ENCODE measurements at regions not wholly inside any gene's neighbourhood (a gene's known extent, or its start where the extent isn't known, plus 50 kb on each side); places are given as distances from the start of the nearest gene placed in this dataset.

- Histone ChIP-seq H3K4me3 (no peak overlapping the region), H3F3A (replicated peaks; ENCODE audit: low read depth) (no peaks in the 10 kb centered on the region), H3K36me3 (ENCODE audit: insufficient read depth) (no peaks in the 10 kb centered on the region), H3K27me3 (ENCODE audit: insufficient read depth) (no peaks in the 10 kb centered on the region), H3K4me2 (no peak overlapping the region), H4K20me1 (replicated peaks; ENCODE audit: insufficient read depth) (no peaks in the 10 kb centered on the region), H3K79me2 (replicated peaks; ENCODE audit: insufficient read depth) (no peaks in the 10 kb centered on the region), H2AFZ (no peak overlapping the region), H3K9me2 (ENCODE audit: insufficient read depth) (no peaks in the 10 kb centered on the region), H3K4me1 (ENCODE audit: insufficient read depth) (peaks cover 13% of the 10 kb centered on the region), H3K27ac (ENCODE audit: low read depth) (no peak overlapping the region)
- Mint-ChIP-seq H3K36me3 (ENCODE audit: low read depth) (peaks cover 3% of the 10 kb centered on the region; the same call in 1 of the 3 replicates), H3K4me1 (peaks cover 12% of the 10 kb centered on the region), H3K4me3 (no peak overlapping the region), H3K27ac (no peak overlapping the region), H3K27me3 (ENCODE audit: insufficient read depth, low read depth, poor library complexity) (no peaks in the 10 kb centered on the region), H3K9me3 (peaks cover 11% of the 10 kb centered on the region)
- ATAC-seq (no peak), DNase-seq (ENCODE audit: low spot score) (no peak)
- TF ChIP-seq ETS1 (IDR thresholded peaks at IDR 0.05) (no peak), POLR2AphosphoS5 (IDR thresholded peaks at IDR 0.05; ENCODE audit: low read depth) (no peak), CTCF (conservative IDR thresholded peaks at IDR 0.05; ENCODE audit: low read depth in 2 of 2) (no peak), NANOG (IDR thresholded peaks at IDR 0.05; ENCODE audit: borderline replicate concordance) (no peak), JUNB (IDR thresholded peaks at IDR 0.05; ENCODE audit: unreplicated experiment) (no peak), EZH2 (IDR thresholded peaks at IDR 0.05; ENCODE audit: low read depth, unreplicated experiment) (no peak), CREB1 (CRISPR knock-in tag; IDR thresholded peaks at IDR 0.05; ENCODE audit: low read depth) (no peak), REST (IDR thresholded peaks at IDR 0.05; ENCODE audit: unreplicated experiment) (no peak), ZNF114 (CRISPR knock-in tag; IDR thresholded peaks at IDR 0.05) (no peak), EZH2phosphoT487 (IDR thresholded peaks at IDR 0.05; ENCODE audit: unreplicated experiment) (no peak), STAT1 (IDR thresholded peaks at IDR 0.05; ENCODE audit: unreplicated experiment) (no peak), ZNF331 (CRISPR knock-in tag; IDR thresholded peaks at IDR 0.05; ENCODE audit: low read depth) (no peak)
- TF ChIP-seq, protein P1, sequence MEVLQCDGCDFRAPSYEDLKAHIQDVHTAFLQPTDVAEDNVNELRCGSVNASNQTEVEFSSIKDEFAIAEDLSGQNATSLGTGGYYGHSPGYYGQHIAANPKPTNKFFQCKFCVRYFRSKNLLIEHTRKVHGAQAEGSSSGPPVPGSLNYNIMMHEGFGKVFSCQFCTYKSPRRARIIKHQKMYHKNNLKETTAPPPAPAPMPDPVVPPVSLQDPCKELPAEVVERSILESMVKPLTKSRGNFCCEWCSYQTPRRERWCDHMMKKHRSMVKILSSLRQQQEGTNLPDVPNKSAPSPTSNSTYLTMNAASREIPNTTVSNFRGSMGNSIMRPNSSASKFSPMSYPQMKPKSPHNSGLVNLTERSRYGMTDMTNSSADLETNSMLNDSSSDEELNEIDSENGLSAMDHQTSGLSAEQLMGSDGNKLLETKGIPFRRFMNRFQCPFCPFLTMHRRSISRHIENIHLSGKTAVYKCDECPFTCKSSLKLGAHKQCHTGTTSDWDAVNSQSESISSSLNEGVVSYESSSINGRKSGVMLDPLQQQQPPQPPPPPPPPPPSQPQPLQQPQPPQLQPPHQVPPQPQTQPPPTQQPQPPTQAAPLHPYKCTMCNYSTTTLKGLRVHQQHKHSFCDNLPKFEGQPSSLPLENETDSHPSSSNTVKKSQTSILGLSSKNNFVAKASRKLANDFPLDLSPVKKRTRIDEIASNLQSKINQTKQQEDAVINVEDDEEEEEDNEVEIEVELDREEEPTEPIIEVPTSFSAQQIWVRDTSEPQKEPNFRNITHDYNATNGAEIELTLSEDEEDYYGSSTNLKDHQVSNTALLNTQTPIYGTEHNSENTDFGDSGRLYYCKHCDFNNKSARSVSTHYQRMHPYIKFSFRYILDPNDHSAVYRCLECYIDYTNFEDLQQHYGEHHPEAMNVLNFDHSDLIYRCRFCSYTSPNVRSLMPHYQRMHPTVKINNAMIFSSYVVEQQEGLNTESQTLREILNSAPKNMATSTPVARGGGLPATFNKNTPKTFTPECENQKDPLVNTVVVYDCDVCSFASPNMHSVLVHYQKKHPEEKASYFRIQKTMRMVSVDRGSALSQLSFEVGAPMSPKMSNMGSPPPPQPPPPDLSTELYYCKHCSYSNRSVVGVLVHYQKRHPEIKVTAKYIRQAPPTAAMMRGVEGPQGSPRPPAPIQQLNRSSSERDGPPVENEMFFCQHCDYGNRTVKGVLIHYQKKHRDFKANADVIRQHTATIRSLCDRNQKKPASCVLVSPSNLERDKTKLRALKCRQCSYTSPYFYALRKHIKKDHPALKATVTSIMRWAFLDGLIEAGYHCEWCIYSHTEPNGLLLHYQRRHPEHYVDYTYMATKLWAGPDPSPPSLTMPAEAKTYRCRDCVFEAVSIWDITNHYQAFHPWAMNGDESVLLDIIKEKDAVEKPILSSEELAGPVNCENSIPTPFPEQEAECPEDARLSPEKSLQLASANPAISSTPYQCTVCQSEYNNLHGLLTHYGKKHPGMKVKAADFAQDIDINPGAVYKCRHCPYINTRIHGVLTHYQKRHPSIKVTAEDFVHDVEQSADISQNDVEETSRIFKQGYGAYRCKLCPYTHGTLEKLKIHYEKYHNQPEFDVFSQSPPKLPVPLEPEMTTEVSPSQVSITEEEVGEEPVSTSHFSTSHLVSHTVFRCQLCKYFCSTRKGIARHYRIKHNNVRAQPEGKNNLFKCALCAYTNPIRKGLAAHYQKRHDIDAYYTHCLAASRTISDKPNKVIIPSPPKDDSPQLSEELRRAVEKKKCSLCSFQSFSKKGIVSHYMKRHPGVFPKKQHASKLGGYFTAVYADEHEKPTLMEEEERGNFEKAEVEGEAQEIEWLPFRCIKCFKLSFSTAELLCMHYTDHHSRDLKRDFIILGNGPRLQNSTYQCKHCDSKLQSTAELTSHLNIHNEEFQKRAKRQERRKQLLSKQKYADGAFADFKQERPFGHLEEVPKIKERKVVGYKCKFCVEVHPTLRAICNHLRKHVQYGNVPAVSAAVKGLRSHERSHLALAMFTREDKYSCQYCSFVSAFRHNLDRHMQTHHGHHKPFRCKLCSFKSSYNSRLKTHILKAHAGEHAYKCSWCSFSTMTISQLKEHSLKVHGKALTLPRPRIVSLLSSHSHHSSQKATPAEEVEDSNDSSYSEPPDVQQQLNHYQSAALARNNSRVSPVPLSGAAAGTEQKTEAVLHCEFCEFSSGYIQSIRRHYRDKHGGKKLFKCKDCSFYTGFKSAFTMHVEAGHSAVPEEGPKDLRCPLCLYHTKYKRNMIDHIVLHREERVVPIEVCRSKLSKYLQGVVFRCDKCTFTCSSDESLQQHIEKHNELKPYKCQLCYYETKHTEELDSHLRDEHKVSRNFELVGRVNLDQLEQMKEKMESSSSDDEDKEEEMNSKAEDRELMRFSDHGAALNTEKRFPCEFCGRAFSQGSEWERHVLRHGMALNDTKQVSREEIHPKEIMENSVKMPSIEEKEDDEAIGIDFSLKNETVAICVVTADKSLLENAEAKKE (CRISPR knock-in tag; IDR thresholded peaks at IDR 0.05), result no peak
Observed at GRCh38 chr9:88202321-88202720, 64.0 kb upstream of the SPATA31C2 start.

Measured in GM23338 (cell line).